ENCODE measurements at regions not wholly inside any gene's neighbourhood (a gene's known extent, or its start where the extent isn't known, plus 50 kb on each side); places are given as distances from the start of the nearest gene placed in this dataset.
A peak's percentile ranks its signal among the peaks of the same experiment; 100 is the strongest.

DNA sequence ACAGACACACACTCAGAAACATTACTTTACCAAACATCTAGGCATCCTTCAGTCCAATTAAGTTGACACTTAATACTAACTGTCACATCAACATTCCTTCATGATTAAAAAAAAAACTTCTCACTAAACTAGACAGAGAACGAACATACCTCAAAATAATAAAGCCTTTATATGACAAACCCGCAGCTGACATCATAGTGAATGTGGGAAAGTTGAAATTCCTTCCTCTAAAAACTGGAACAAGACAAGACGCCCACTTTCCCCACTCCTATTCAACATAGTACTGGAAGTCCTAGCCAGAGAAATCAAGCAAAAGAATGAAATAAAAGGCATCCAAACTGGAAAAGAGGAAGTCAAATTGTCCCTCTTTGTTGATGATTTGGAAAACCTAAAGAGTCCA is 96.9 kb upstream of the PPP1R9A start:
- no peak for DNase-seq (ENCODE audit: low spot score)

DNA sequence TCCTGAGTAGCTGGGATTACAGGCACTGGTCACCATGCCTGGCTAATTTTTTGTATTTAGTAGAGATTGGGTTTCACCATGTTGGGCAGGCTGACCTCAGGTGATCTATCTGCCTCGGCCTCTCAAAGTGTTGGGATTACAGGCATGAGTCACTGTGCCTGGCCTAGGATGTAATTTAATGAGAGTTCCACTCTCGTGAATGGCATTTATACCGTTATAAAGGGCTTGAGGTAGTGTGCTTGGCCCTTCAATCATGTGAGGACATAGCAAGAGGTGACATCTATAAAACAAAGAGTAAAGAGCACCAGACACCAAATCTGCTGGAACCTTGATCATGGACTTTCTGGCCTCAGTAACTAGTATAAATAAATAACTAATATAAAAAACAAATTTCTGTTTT is 93.5 kb upstream of the PPP1R9A start:
- no peak for DNase-seq (ENCODE audit: low spot score)

DNA sequence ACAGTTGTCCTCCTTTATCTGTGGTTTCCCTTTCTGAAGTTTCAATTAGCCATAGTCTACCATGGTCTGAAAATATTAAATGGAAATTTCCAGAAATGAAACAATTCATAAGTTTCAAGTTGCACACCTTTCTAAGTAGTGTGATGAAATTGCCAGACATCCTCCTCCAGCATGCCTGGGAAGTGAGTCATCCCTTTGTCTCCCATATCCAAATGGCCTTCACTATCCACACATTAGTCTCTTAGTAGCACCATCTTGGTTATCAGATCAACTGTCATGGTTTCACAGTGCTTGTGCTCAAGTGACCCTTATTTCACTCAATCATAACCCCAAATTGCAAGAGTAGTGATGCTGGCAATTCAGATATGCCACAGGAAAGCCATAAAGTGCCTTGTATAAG is 83.4 kb upstream of the PPP1R9A start:
- peak; percentile 75 for DNase-seq (ENCODE audit: low spot score)

DNA sequence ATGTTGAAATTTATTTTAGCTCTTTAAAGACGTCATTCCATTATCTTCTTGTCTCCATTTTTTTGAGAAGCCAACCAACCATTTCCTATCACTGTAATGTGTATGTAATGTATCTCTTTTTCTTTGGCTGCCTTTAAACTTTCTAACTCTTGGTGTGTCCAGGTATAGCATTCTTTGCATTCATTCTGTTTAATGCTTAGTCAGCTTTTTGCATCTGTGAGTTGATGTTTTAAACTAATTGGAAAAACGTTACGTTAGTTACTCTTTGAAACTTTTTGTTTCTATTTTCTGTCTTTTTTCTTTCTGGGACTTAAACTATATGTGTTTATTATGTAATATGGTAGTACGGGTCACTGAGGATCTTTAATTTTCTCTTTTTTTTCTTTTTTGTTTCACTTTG is 77.4 kb upstream of the PPP1R9A start:
- no peak for DNase-seq (ENCODE audit: low spot score)

DNA sequence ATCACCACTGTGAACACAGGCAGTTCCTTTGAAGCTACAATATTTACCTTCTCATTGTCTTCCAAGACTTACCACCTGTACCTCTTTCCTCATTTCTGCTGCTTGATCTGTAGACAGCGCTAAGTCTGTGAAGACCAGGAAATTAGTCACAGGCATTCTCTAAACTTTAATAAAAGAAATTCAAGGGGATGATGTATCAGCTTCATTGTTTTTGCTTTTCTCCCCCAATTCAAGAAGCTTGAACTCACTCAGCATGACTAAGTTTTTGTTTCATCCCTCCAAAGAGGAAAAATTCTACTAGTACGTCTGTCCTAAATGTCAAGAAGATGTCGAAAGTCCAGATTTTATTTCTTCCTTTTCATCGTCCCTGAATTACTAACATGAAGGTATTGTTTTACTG is 75.3 kb upstream of the PPP1R9A start:
- DNase-seq (ENCODE audit: low spot score) = peak; percentile 52

DNA sequence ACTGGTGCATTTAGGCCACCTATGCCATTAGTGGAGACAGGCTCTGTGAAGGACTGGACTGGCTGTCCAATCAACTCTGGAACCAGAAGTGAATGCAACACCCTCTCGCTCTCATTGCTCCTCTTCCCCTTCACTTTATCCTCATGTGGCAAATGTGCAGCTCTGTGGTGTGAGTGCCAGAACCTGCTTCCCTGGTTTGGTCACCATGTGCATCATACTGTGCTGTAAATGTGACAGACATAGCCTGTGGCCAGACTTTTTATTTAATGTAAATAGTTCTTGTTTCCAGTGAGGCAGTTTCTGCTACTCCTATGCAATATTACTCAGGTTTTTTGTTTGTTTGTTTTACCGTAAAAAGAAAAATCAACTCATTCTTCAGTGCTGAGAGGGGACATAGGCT is 73.0 kb upstream of the PPP1R9A start:
- no peak for DNase-seq (ENCODE audit: low spot score)

DNA sequence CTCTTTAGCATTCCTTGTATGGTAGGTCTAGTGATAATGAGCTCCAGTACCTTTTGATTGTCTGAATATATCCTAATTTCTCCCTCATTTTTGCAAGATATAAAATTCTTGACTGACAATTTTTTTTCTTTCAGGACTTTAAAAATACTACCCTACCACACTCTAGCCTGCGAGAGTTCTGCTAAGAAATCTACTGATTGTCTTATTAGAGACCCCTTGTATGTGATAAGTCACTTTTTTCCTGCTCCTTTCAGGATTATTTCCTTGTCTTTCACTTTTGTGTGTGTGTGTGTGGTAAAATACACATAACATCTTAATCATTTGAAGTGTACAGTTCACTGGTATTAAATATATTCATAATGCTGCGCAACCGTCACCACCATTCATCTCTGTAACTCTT is 68.7 kb upstream of the PPP1R9A start:
- no peak for DNase-seq (ENCODE audit: low spot score)

DNA sequence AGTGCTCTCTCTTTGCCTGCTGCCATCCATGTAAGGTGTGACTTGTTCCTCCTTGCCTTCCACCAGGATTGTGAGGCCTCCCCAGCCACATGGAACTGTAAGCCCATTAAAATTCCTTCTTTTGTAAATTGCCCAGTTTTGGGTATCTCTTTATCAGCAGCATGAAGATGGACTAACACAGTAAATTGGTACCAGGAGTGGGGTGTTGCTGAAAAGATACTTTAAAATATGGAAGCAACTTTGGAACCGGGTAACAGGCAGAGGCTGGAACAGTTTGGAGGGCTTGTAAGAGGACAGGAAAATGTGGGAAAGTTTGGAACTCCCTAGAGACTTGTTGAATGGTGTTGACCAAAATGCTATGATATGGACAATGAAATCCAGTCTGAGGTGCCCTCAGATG is 63.8 kb upstream of the PPP1R9A start:
- no peak for DNase-seq (ENCODE audit: low spot score)

DNA sequence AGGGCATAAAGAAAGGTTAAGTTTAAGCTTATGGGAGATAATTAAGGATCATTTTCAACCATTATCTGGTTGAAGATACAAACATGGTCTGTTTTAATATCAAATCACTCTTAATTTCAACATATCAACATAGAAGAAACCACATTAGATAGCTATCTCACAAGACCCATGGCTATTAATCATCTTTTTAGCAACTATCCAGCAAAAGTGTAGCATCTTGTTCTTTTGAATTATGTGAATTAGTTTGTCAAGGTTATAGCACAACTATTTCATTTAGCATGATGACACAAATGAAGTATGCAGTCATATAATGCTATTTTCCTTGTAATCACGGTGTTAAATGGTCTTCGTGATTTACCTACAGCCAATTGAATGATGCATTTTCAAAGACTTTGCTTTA is 58.9 kb upstream of the PPP1R9A start:
- DNase-seq (ENCODE audit: low spot score) = no peak

DNA sequence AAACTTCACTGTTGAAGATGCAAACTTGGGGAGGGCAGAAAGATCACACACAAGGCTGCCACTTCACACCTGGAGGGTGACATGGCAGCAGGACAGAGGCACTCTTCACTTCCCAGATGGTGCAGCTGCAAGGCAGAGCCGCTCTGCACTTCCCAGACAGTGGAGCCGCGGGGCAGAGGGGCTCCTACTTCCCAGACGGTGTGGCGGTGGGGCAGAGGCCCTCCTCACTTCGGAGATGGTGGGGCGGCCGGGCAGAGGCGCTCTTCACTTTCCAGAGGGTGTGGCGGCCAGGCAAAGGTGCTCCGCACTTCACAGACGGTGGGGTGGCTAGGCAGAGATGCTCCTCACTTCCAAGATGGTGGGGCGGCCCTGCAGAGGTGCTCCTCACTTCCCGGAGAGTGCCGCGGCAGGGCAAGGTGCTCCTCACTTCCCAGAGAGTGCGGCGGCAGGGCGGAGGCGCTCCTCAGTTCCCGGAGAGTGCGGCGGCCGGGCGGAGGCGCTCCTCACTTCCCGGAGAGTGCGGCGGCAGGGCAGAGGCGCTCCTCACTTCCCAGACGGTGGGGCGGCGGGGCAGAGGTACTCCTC is 58.3 kb upstream of the PPP1R9A start:
- no peak for DNase-seq (ENCODE audit: low spot score)

DNA sequence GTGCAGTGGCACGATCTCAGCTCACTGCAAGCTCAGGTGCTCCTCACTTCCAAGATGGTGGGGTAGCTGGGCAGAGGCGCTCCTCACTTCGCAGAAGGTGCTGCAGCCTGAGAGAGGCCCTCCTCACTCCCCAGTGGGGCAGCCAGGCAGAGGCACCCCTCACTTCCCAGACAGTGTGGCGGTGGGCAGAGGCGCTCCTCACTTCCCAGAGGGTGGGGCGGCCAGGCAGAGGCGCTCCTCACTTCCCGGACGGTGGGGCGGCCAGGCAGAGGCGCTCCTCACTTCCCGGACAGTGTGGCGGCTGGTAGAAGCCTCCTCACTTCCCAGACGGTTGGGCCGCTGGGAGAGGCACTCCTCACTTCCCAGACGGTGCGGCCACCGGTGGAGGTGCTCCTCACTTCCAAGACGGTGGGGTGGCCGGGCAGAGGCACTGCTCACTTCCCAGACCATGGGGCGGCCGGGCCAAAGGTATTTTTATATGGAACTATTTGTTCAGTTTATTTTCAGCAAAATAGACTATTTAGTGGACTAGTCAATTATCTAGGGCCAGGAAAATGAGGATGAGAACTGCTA is 57.7 kb upstream of the PPP1R9A start:
- DNase-seq (ENCODE audit: low spot score) = no peak

DNA sequence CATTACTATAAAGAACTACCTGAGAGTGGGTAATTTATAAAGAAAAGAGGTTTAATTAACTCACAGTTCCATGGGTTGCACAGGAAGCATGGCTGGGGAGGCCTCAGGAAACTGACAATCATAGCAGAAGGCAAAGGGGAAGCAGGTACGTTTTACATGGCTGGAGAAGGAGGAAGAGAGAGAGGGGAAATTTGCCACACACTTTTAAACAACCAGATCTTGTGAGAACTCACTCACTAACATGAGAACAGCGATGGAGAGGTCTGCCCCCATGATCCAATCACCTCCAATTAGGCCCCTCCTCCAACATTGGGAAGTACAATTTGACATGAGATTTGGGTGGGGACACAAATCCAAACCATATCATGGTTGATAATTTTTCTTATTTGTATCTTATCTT is 51.8 kb upstream of the PPP1R9A start:
- DNase-seq (ENCODE audit: low spot score) = no peak

DNA sequence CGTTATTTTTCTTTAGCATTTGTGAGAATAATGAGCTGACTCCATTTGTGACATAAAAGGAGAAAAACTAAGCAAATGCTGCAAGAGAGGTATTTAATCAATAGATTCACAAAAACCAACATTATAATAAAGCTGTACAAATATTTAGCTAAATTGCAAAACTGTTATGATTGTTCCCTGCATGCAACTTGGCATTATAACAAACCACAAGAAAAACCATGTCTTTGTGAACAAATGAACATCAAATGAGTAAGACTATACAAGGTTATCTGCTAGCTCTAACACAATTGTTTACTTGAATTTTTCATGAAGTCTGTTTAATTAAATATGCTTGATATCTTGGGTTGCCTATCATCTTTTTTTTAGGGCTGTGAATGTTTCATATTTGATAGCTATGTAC is 50.8 kb upstream of the PPP1R9A start:
- DNase-seq (ENCODE audit: low spot score) = no peak
